ENCODE measurements at regions not wholly inside any gene's neighbourhood (a gene's known extent, or its start where the extent isn't known, plus 50 kb on each side); places are given as distances from the start of the nearest gene placed in this dataset.
A peak's percentile ranks its signal among the peaks of the same experiment; 100 is the strongest.

- Histone ChIP-seq H3K4me1 (replicated peaks in 1 of 2; ENCODE audit: control insufficient read depth in 2 of 2, insufficient read depth in 2 of 2, low read length in 2 of 2) (peaks cover 0 to 12% of the 10 kb centered on the region in 2 experiments; a peak in 1 of 5 replicates), H2AFZ (ENCODE audit: low read depth, low read length) (peak within 1 kb of the TSS; percentile 90), H3K9me1 (ENCODE audit: control insufficient read depth, insufficient read depth, low read length) (no peaks in the 10 kb centered on the region), H3K4me2 (ENCODE audit: insufficient read depth, low read length) (peak within 1 kb of the TSS; percentile 79), H3K36me3 (ENCODE audit: control insufficient read depth, insufficient read depth, low read length) (no peaks in the 10 kb centered on the region), H3K27ac (ENCODE audit: extremely low read depth, low read depth, low read length) (peak within 1 kb of the TSS; percentile 74), H3K9ac (ENCODE audit: insufficient read depth in 1 of 2, low read depth in 2 of 2, low read length in 2 of 2) (peak within 1 kb of the TSS; percentile 62 to 90), H3K9me3 (replicated peaks; ENCODE audit: control insufficient read depth, insufficient read depth, low read depth, low read length) (no peaks in the 10 kb centered on the region), H3K27me3 (ENCODE audit: control insufficient read depth in 2 of 2, insufficient read depth in 2 of 2, low read length in 2 of 2) (no peaks in the 10 kb centered on the region), H3K4me3 (peak within 1 kb of the TSS; percentile 52), H3K79me2 (ENCODE audit: control insufficient read depth, insufficient read depth, low read length) (0 out of 3 replicates have a peak, but pooled peaks cover 12% of the 10 kb centered on the region), H4K20me1 (replicated peaks; ENCODE audit: control insufficient read depth, insufficient read depth, low read length) (no peaks in the 10 kb centered on the region)
- in situ Hi-C loops (cut with MboI) (no loop called here), intact Hi-C loops (cut with micrococcal nuclease) (no loop called here)
- CTCF ChIA-PET (ENCODE audit: low intra/inter-chr PET ratio), result no interaction called here
- FAIRE-seq (peak; percentile 49), ATAC-seq (peak; percentile 98), DNase-seq (ENCODE audit: extremely low read depth in 1 of 4, low spot score in 3 of 4) (peak; percentile 85 to 89 (median 87))
- POLR2A ChIA-PET, result interaction anchor here (0.5 to 1.4 kb wide), 3 partner anchors 26 to 445 kb away, joined by 3 read pairs; no protein-coding TSS in a partner anchor
- BruUV-seq (replicated peaks), result no TSS peak
- 8% methylated on average over 20 of the region's 69 CpGs for whole genome bisulfite sequencing (ENCODE audit: insufficient coverage, low coverage, missing lambda C conversion rate)
- TF ChIP-seq MLLT1 (IDR thresholded peaks at IDR 0.05) (no peak), SIX5 (IDR thresholded peaks at IDR 0.05; ENCODE audit: borderline replicate concordance in 1 of 2, insufficient read depth in 1 of 2, low read depth in 1 of 2, low read length in 2 of 2) (no peak), PBX2 (CRISPR knock-in tag; IDR thresholded peaks at IDR 0.05; ENCODE audit: low read depth) (no peak), PBX2 (tag; conservative IDR thresholded peaks at IDR 0.05; ENCODE audit: low read depth) (no peak), RAD21 (CRISPR knock-in tag; conservative IDR thresholded peaks at IDR 0.05 in 1 of 2, IDR thresholded peaks at IDR 0.05 in 1 of 2) (peak in 1 of 2 experiments; percentile 32; a peak in 2 of 4 replicates), ILF3 (IDR thresholded peaks at IDR 0.05; ENCODE audit: borderline replicate concordance) (no peak), ZNF407 (IDR thresholded peaks at IDR 0.05; ENCODE audit: low read depth) (peak; percentile 57; the same call in 1 of the 2 replicates), BDP1 (IDR thresholded peaks at IDR 0.05; ENCODE audit: insufficient read depth, insufficient read length) (no peak)
These were observed 58.6 kb upstream of the ZC4H2 start, which contains the start of gene ZC3H12B for GRCh38 chrX:65034668-65035445. Gene ZC3H12B (plus strand): TSS chrX:65034826.

Data from K562 (cell line).